ENCODE measurements at regions not wholly inside any gene's neighbourhood (a gene's known extent, or its start where the extent isn't known, plus 50 kb on each side); places are given as distances from the start of the nearest gene placed in this dataset.

DNA sequence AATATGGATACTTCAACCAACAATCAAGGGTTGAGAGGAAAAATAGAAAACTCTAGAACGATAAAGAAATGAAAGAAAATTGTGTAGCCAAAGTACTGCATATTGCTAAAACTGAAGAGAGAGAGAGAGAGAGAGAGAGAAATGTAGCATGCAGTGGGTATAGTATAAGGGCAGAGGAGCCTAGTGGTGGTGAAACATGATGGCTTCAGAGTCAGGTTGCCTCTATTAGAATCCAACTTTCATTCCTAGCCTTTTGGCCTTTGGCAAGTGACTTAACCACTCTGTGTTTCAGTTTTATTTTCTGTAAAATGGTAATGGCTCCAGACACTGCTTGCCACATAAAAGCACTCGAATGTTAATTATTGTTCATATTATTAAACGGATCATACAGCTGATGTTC lies 71.2 kb upstream of the NAF1 start:
- TF ChIP-seq POLR2AphosphoS5 (IDR thresholded peaks at IDR 0.05; ENCODE audit: low read depth, low read length) (no peak), SPI1 (IDR thresholded peaks at IDR 0.05; ENCODE audit: low read depth, low read length) (no peak), POLR2A (IDR thresholded peaks at IDR 0.05; ENCODE audit: low read depth, low read length) (no peak)
